ENCODE measurements at regions not wholly inside any gene's neighbourhood (a gene's known extent, or its start where the extent isn't known, plus 50 kb on each side); places are given as distances from the start of the nearest gene placed in this dataset.

GRCh38 chrX:104459796-104460195 lies 106.2 kb upstream of the IL1RAPL2 start:
- TF ChIP-seq CTCF (IDR thresholded peaks at IDR 0.05; ENCODE audit: poor library complexity, severe bottlenecking) (no peak), EZH2 (IDR thresholded peaks at IDR 0.05; ENCODE audit: borderline replicate concordance, insufficient read depth, low read length, poor library complexity, severe bottlenecking) (no peak), POLR2AphosphoS5 (IDR thresholded peaks at IDR 0.05) (no peak), SMC3 (conservative IDR thresholded peaks at IDR 0.05; ENCODE audit: poor library complexity) (no peak), REST (IDR thresholded peaks at IDR 0.05; ENCODE audit: borderline replicate concordance) (no peak), EP300 (conservative IDR thresholded peaks at IDR 0.05; ENCODE audit: poor library complexity, severe bottlenecking) (no peak), RAD21 (conservative IDR thresholded peaks at IDR 0.05) (no peak), MXI1 (conservative IDR thresholded peaks at IDR 0.05; ENCODE audit: poor library complexity, severe bottlenecking) (no peak), TAF1 (IDR thresholded peaks at IDR 0.05; ENCODE audit: low read depth) (no peak)
